NCI-H524 (cell line): ENCODE measurements at regions not wholly inside any gene's neighbourhood (a gene's known extent, or its start where the extent isn't known, plus 50 kb on each side); places are given as distances from the start of the nearest gene placed in this dataset.
"Not testable (repeated sequence)": the region's sequence is repeated elsewhere in the genome, so short reads cannot be mapped to it uniquely, and the experiment has no call there.

Experiments used
- DNase-seq, 2 experiments: peaks; one replicate each; lab custom pipeline; 2025; lab: John Stamatoyannopoulos, UW

DNA sequence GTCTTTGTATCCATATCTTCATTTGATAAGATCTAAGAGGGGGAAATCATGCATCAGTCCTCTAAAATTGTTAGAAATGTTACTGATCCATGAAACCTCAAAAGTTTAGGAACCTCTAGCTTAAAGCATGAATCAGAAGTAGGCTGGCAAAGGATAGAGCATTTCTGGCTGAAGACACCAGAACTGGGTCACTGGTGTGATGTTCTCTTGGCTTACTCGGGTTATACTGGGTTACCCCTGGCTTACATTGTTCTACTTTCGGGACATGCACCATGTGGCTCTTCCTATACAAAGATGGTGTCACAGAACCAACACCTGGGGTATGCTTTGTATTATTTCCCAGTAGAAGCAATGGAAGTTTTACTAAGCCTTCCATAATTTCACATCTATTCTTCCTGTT is 83.2 kb upstream of the TNP1 start:
- DNase-seq: no peak

DNA sequence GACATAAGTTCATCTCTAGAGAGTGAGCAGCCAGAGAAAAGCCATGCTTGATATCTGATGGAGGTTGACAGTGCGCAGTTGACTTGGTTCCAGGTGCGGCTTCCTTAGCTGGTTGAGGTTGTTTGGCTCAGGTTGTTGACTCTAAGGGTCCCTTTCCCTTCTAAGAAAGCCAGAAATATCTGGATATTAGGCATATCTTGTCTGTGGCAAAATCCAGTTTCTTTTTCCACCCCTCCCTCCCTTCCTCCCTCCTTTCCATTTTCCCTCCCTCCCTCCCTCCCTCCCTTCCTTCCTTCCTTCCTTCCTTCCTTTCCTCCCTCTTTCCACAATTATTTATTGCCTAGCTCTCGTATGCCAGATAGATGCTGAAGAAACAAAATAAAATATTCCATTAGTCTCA is 82.6 kb upstream of the TNP1 start:
- DNase-seq: no peak

- no peak for DNase-seq
These were observed 82.2 kb upstream of the TNP1 start for GRCh38 chr2:216942016-216942415.

DNA sequence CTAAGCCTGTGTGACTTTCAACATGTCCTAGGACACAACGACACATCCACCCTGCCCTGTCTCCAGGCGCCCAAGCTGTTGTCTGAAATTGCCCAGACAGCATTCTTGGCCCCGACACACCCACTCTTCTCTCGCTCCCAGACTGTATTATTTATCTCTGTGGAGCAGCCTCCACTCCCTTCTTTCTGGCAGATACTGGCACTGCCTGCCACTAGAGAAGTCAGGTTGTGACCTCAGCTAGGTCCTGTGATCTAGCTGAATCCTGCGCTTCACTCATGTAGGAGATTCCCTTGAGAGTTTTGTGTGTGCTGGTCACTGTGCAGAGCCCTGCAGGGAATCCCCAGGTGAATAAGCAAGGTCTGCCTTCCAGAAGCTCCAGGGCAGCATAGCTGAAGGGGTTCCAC is 77.1 kb upstream of the TNP1 start:
- no peak for DNase-seq

- DNase-seq: no peak
These were observed 74.8 kb upstream of the TNP1 start for GRCh38 chr2:216934623-216935022.

DNA sequence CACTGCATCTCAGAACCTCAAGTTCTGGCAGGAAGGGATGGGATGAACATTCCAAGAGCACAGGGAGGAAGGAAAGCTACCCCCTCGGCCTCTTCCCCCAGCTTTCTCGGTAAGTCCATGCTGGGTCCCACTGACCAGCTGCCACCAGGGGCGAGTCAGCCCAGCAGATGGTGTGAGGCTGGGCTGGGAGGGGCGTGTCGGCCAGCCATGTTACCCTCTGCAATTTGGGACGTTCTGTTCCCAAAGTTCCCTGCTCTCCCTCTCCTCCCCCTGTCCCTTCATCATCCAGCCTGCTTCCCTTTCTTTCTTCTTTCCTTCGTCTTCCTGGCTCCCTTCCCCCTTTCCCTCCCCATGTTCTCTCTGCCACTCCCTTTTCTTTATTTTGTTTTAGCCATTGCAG is 74.3 kb upstream of the TNP1 start:
- peak in 1 of 2 experiments; percentile 35 for DNase-seq

- no peak for DNase-seq
These were observed 73.1 kb upstream of the TNP1 start for GRCh38 chr2:216932863-216933548.

- no peak for DNase-seq
These were observed 72.4 kb upstream of the TNP1 start for GRCh38 chr2:216932113-216932862.

- no peak for DNase-seq
These were observed 70.9 kb upstream of the TNP1 start for GRCh38 chr2:216930716-216931115.

GRCh38 chr2:216929338-216929737 is 69.5 kb upstream of the TNP1 start:
- not testable (repeated sequence) for DNase-seq

DNA sequence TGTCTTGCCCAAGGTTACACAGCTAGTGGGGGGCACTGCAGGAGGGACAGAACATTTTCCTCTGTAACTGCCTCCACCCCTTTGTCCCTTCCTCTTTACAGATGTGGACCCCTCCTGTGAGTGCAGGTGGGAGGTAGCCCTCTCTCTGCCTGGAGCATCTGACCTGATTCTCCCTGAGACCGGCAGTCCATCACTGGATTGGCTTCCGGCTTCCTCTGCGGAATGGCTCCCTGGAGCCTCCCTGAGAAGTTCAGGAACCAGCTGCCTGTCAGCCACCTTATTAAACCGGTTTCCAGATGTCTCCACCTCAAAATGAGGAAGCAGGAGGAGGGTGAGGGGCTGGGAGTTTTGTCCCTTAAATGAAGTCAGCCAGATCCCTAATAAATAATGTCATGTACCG is 67.3 kb upstream of the TNP1 start:
- DNase-seq: no peak

GRCh38 chr2:216925636-216926366 is 65.9 kb upstream of the TNP1 start:
- DNase-seq: no peak

DNA sequence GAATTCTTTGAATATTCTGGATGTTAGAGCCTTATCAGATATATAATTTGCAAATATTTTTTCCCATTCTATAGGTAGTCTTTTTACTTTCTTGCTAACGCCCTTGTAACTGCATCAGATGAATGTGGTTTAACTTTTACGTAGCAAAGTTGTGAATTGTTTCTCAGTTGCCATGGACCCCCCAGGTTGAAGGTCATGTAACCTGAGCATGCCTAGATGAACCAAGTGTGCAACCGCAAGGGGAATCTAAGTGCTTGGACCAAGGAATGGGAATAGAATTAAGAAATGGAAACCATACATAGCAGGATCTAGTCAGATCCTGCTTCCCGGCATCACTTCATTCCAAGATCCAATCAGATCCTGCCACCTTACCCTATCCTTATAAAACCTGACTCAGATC is 65.1 kb upstream of the TNP1 start:
- DNase-seq: no peak

DNA sequence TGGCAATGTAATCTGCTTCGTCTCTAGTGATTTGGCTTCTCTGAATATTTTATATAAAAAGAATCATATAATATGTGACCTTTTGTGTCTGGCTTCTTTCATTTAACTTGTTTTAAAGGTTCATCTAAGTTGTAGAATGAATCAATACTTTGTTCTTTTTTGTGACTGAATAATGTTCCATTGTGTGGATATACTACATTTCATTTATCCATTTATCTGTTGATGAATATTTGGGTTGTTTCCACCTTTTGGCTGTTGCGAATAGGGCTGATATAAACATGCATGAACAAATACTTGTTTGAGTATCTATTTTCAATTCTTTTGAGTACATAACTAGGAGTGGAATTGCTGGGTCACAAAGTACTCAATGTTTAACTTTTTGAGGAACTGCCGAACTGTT is 63.8 kb upstream of the TNP1 start:
- DNase-seq: no peak

GRCh38 chr2:216922175-216922780 is 62.4 kb upstream of the TNP1 start:
- no peak for DNase-seq

GRCh38 chr2:216920937-216921456 is 61.1 kb upstream of the TNP1 start:
- DNase-seq: no peak

GRCh38 chr2:216920143-216920876 is 60.4 kb upstream of the TNP1 start:
- no peak for DNase-seq

DNA sequence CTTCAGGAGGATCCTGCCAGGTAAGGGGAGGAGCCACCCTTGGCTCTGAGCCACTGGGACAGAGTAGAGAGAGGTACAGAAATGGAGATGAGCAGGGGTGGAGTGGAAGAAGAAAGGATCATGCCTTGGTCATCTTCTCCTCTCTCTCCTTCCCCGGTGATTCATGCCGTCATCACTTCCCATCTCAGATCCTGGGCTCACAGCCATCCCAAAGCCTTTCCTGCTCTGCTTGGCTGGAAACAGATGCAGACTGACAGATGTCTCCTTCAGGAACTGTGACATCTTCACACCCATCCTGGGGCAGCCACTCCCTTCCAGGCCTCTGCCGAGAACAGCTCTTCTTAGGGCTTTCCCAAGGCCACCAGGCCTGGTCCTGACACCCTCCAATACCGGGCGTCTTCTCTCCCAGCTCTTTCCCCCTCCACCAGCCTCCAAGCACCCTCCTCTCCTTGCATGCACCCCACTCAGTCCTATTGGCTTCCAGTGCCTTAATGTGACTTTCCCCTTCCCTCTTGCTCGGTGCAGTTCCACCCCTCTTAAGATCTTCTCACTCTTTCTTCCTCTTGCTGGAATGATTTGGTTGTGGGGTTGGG is 58.3 kb upstream of the TNP1 start:
- peak in 1 of 2 experiments; percentile 47 for DNase-seq

DNA sequence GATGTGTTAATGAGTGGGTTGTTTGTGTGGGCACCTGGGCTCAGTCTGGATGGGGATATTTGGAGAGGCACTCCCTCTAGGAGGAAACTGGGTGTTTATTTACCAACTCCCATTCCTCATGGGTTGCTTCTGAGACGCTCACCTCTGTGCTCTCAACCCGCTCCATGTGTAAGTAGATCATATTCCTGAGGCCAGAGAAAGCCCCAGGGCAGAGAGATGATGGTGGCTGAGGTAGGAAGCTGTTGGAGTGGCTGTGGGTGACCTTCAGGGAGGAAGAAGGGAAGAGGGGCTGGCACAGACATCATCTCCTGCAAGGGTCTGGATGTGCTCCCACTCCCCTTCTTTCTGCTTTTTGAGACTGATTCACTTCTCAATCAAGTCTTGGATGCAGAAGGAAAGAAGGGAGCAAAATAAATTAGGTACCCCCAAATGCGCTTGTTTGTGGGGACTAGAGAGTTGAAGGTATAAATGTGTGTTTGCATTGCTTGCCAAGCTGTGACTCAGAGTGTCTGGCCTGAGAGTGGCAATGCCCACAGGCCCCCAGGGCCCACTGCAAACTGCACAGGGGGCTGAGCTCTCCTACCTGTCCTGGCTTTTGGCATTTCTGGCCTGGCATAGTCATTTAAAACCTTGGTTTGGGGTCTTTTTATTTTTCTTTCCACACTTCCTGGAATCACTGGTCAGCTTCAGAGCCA is 57.2 kb upstream of the TNP1 start:
- no peak for DNase-seq

- DNase-seq: no peak
These were observed 55.8 kb upstream of the TNP1 start for GRCh38 chr2:216915557-216916150.
